Upper lobe of left lung (tissue), 4 donors: ENCODE measurements at regions not wholly inside any gene's neighbourhood (a gene's known extent, or its start where the extent isn't known, plus 50 kb on each side); places are given as distances from the start of the nearest gene placed in this dataset.

Experiments
- EP300 ChIP-seq, 4 donors: sonication (generic); formaldehyde crosslinking; IDR thresholded peaks; one replicate each; pipeline ENCODE4 v1.5.1; 2017; ENCODE audit warnings: antibody characterized with exemption in 4 of 4, control low read depth in 2 of 4
- POLR2A ChIP-seq, 4 donors: fragments of 450-650 bp; IDR thresholded peaks; one replicate each; pipeline ENCODE4 v1.5.1; 2016 to 2017; ENCODE audit warnings: antibody characterized with exemption in 4 of 4, mild to moderate bottlenecking in 2 of 4
- POLR2AphosphoS5 ChIP-seq, 2 donors: sonication (generic); formaldehyde crosslinking; IDR thresholded peaks; one replicate each; pipeline ENCODE4 v1.5.1; 2017; ENCODE audit warnings: antibody characterized with exemption in 2 of 2
- TF ChIP-seq, protein P1 (sequence below), 6 experiments: fragments of 450-650 bp in 4 of 6; fragments of 200-600 bp in 2 of 6; sonication (generic) in 2 of 6; IDR thresholded peaks; one replicate each; pipeline ENCODE4 v1.5.1; 2016 to 2019; ENCODE audit warnings: antibody characterized with exemption in 6 of 6

DNA sequence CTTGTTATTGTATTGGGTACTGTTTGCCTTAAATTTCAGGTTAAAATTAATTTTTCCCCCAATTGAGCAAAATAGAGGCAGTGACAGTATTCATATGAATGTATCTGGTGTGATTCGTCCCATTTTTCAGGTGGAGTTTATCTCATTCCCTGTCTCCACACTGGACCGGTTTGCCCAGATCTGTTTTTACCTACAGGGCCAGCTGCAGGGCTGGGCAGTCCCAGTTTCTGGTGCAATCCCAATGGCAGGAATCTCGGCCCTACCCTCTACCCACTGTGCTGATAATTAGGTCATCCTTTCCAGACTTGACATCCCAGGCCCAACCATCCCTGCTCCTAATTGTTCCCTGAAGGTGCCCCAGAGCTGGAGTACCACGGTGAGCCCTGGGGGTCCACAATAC is 49.8 kb upstream of the NFE2L3 start:
- TF ChIP-seq, protein P1, sequence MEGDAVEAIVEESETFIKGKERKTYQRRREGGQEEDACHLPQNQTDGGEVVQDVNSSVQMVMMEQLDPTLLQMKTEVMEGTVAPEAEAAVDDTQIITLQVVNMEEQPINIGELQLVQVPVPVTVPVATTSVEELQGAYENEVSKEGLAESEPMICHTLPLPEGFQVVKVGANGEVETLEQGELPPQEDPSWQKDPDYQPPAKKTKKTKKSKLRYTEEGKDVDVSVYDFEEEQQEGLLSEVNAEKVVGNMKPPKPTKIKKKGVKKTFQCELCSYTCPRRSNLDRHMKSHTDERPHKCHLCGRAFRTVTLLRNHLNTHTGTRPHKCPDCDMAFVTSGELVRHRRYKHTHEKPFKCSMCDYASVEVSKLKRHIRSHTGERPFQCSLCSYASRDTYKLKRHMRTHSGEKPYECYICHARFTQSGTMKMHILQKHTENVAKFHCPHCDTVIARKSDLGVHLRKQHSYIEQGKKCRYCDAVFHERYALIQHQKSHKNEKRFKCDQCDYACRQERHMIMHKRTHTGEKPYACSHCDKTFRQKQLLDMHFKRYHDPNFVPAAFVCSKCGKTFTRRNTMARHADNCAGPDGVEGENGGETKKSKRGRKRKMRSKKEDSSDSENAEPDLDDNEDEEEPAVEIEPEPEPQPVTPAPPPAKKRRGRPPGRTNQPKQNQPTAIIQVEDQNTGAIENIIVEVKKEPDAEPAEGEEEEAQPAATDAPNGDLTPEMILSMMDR (IDR thresholded peaks at IDR 0.05), result no peak
- no peak for TF ChIP-seq POLR2AphosphoS5 (IDR thresholded peaks at IDR 0.05)
- TF ChIP-seq EP300 (IDR thresholded peaks at IDR 0.05), result no peak
- TF ChIP-seq POLR2A (IDR thresholded peaks at IDR 0.05), result no peak
